ENCODE measurements at regions not wholly inside any gene's neighbourhood (a gene's known extent, or its start where the extent isn't known, plus 50 kb on each side); places are given as distances from the start of the nearest gene placed in this dataset.
"Not testable (repeated sequence)": the region's sequence is repeated elsewhere in the genome, so short reads cannot be mapped to it uniquely, and the experiment has no call there.

DNA sequence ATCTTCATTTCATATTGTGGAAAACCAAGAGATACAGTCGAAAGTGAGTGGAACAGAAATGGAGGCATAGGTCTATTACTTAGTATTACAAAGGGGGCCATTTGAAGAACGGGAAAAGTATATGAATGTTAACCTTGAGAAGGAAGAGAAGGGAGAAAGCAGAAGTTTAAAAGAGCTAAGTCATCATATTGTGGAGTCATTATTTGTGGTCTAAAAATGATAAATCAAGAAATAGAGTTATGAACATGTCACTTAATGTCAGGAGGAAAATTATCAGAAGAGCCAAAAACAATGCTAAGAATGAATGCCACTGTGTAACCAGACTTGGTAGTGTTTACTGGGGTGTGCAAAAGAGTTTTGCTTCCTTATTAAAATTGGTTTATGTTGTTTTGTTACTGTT is 589.5 kb upstream of the LCORL start:
- FAIRE-seq, result no peak

- FAIRE-seq, result no peak
These were observed 587.5 kb upstream of the LCORL start for GRCh38 chr4:18608908-18609533.

DNA sequence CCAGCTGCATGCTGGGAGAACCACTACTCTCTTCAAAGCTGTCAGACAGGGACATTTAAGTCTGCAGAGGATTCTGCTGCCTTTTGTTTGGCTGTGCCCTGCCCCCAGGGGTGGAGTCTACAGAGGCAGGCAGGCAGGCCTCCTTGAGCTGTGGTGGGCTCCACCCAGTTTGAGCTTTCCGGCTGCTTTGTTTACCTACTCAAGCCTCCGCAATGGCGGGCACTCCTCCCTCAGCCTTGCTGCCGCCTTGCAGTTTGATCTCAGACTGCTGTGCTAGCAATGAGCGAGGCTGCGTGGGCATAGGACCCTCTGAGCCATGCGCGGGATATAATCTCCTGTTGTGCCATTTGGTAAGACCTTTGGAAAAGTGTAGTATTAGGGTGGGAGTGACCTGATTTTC is 581.1 kb upstream of the LCORL start:
- not testable (repeated sequence) for FAIRE-seq

DNA sequence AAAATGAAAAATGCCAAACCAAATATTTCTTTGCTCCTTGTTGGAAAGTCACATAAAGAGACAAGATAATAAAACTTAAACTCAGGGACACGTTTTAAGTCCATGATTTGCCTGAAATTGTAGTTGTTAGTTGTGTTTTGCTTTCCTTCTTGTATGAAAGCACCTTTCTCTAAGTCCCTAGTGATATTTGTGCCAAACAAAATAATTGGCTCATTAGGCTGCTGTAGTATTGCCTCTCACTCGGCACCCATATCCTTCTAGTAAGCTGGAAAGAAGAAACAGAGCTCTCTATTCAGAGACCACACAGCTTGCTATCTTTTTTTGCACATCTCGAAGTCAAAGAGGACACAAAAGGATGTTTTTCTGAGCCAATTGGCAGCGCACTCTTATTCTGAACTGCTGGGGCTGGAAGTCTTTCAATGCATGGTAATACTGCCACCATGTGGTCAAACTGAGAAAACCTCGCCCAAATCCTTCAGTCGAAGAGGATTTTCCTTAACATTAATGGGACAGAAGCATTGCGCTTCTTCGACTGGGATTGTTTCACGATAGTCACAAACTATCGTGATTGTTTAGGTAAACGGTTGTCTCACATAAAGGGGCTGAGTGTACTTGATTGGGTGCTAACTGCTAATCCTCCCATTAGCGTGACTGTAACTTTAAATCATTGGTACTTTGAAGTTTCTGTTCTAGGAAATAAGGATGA is 571.9 kb upstream of the LCORL start:
- FAIRE-seq, result peak; percentile 95

GRCh38 chr4:18582841-18583240 is 561.3 kb upstream of the LCORL start:
- no peak for FAIRE-seq

- no peak for FAIRE-seq
These were observed 556.8 kb upstream of the LCORL start for GRCh38 chr4:18578307-18578706.

- no peak for FAIRE-seq
These were observed 550.9 kb upstream of the LCORL start for GRCh38 chr4:18572481-18572880.

GRCh38 chr4:18571301-18571761 is 549.8 kb upstream of the LCORL start:
- FAIRE-seq, result no peak

DNA sequence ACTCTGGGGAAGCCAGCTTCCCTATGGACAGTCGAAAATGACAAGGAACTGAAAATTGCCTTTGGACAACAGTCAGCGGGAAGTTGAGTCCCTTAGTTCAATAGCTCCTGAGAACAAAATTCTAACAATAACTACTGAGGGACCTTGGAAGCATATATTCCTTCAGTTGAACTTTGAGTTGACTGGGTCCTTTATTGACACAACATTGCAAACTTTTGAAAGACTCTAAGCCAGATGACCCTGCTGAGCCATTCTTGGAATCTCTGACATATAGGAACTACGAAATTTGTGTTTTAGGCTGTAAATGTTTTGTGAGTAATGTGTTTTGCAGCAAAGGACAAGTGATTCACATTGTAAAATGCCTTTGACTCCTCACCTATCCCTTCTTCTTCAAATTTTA is 548.8 kb upstream of the LCORL start:
- FAIRE-seq, result no peak

- no peak for FAIRE-seq
These were observed 547.0 kb upstream of the LCORL start for GRCh38 chr4:18568600-18568999.

DNA sequence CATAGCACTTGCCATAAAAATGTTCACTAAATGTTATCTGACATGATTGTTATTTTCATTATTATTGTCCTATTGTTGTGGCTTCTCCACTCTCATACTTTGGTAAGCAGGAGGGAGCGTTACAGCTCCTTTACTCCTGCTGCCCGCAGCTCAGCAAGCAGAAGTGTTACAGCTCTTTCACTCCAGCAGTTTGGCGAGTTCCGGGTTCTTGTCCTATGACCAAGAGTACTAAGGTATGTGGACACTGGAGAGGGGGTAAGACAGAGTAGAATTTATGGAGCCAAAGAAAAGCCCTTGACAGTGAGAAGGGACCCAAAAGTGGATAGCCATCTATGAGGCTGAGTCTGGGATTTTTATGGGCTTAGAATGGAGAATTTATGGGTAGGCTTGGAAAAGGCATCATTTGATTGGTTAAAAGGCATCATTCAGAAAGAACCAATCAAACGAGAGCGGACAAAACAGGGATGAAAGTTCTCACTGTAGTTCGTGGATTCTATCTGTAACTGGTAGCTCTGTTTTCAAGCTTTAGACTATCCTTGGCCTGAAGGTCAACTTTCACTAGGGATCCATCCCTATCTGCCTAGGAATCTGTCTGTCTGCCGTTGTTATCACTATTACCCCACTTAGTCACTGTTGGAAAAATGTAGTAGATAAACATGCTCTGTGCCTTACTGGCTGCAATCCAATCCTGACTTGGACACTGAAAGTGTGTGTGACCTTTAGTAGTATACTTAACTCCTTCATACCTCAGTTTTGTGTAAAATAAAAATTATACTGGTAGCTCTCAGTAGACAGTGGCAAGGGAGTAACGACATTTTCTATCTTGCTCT is 545.6 kb upstream of the LCORL start:
- no peak for FAIRE-seq

DNA sequence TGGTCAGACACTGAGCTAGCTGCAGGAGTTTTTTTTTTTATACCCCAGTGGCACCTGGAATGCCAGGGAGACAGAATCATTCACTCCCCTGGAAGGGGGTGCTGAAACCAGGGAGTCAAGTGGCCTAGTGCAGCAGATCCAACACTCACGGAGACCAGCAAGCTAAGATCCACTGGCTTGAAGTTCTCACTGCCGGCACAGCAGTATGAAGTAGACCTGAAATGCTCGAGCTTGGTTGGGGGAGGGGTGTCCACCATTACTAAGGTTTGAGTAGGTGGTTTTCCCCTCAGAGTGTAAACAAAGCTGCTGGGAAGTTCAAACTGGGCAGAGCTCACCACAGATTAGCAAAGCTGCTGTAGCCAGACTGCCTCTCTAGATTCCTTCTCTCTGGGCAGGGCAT is 537.9 kb upstream of the LCORL start:
- no peak for FAIRE-seq

DNA sequence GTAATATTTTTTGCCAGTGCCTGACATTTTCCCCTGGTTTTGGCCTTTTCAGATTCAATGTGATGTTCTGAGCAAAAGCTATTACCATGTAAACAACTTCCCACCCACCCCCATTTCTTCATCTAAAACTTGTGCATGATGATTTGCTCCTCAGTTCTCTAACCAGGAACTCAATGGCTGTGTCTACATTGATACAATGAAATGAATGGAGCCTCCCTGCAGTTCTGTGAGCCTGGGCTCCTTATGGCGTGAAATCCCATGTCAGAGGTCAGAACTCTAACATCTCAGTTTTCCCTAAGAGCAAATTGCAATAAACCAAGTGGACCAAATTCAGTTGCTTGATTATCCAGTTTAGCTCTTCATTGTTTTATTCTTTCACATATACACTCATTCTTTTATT is 534.8 kb upstream of the LCORL start:
- no peak for FAIRE-seq

DNA sequence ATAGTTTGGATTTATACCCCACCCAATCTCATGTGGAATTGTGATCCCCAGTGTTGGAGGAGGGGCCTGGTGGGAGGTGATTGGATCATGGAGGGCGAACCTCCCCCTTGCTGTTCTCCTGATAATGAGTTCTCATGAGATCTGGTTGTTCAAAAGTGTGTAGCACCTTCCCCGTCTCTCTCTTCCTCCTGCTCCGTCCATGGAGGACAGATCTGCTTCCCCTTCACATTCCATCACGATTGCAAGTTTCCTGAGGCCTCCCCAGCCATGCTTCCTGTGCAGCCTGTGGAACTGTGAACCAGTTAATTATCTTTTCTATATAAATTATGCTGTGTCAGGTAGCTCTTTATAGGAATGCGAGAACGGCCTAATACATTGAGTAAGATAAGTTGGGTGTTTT is 518.8 kb upstream of the LCORL start:
- no peak for FAIRE-seq

DNA sequence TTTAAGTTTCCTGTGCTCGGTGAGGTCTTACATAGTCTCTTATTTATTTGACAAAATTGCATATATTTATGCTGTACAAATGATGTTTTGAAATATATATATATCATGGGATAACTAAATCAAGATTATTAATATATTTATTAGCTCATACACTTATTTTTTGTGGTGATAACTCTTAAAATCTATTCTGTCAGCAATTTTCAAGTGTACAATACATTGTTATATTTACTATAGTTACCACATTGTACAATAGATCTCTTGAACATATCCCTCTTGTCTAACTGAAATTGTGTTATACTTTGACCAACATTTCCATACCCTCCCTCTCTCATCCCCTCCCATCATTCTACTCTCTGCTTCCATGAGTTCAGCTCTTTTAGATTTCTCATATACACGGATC is 516.6 kb upstream of the LCORL start:
- FAIRE-seq, result no peak

DNA sequence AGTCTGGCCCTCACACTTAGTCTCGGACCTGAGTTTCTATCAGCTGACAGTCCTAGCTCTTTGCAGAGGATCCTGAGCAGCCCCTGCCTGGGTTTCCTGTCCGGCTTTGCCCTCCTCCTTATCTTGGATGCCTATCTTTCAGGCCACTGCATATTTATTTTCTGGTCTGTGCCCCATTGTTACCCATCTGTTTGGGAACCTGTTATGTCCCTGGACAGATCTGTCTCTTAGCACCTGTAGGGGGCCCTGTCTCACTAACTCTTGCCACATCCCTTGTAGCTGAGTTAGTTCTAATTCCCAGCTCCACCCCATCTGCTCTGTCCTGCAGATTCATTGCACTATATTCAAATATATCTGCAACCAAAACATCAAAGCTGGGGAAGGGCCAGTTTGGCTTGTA is 514.9 kb upstream of the LCORL start:
- FAIRE-seq, result no peak

GRCh38 chr4:18535948-18536347 is 514.4 kb upstream of the LCORL start:
- FAIRE-seq, result no peak

- no peak for FAIRE-seq
These were observed 511.8 kb upstream of the LCORL start for GRCh38 chr4:18533262-18533775.

- no peak for FAIRE-seq
These were observed 510.2 kb upstream of the LCORL start for GRCh38 chr4:18531731-18532130.

DNA sequence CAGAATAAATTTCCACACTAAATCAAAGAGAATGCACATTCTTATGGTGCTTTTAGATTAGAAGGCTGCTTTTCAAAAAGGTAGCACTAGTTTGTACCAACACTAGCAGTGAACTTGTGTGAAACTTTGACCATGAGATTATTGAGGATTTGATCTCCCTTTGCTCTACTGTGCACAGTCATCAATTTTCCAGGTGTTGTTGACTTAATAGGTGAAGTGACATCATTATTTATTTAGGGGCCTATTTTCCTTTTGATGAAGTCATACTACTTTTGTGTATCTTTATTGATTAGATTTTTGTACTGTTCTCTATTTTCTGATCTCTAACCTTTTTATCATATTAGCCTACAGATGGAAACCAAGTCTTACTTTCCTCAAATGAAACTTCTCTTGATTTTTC is 507.9 kb upstream of the LCORL start:
- no peak for FAIRE-seq

DNA sequence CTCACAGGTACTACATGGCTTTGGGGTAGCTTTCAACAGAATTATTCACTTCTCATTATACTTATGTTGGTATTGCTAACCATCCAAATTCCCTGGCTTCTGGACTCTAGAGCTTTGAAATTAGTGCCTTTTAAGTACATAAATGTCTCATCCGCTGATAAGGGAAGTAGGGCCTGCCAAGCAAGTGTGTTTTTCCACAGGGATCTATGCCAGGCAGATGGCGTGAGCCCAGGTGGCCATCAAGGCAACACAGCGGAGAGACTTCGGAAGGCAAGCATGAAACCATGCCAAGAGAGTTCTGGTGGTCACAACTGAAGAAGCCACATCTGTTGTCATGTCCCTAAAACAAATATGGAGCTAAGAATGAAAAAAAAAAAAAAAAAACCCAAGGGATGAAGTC is 503.1 kb upstream of the LCORL start:
- FAIRE-seq, result no peak

DNA sequence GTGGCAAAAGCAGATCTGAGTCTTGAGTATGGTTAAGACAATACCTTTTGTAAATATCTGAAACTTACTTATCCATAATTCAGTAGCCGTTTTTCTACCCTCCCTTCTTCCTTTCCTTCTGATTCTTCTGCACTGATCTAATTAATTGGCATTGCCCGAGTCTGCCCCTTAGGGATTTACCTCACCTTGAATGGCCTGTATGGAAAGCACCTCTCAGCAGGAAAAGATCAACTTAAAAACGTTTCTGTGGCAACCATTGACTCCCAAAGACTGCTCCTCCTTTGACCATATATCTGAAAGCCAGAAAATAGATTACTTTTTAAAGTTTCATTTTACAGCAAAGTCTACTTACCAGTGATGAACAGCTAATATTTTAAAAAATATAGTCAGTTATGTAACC is 496.5 kb upstream of the LCORL start:
- FAIRE-seq, result no peak

DNA sequence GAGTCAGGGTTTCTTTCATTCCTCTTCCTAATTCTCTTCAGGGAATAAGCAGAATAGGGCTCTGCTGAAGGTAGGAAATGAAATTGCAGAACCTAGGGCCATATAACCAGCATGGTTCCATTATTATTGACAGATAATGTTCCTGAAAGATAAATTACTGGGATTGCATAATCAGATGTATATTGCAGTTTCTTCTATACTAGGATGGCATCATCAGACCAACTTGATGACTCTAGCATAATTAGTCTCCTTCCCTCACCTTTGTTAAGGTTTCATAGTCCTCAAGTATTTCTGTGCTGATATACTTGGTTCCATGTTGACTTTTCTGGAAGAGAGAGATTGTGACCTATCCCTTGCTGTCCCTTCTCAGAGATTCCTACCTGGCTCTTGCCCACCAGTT is 492.3 kb upstream of the LCORL start:
- no peak for FAIRE-seq

GRCh38 chr4:18512718-18513117 is 491.2 kb upstream of the LCORL start:
- FAIRE-seq, result no peak

All from A204.1 (cell line).